Tibial artery (tissue), 4 donors: ENCODE measurements at regions not wholly inside any gene's neighbourhood (a gene's known extent, or its start where the extent isn't known, plus 50 kb on each side); places are given as distances from the start of the nearest gene placed in this dataset.

Experiments used
- DNase-seq, 2 donors: peaks; one replicate each; pipeline ENCODE4 v3.0.0-alpha.2; 2019
- H3K27ac ChIP-seq, 2 donors: fragments of 200-600 bp; sonication (generic) in 1 of 2; 1 replicate in 1 of 2; 2 replicates in 1 of 2; pipeline ENCODE4 v1.5.1; 2018 to 2019; ENCODE audit warnings: mild to moderate bottlenecking in 1 of 2
- H3K27me3 ChIP-seq, 2 donors: fragments of 200-600 bp; sonication (generic) in 1 of 2; one replicate each; pipeline versions ENCODE4 v1.5.1 to v1.6.0; 2016 to 2019
- H3K36me3 ChIP-seq, 3 donors: fragments of 200-600 bp; sonication (generic) in 2 of 3; one replicate each; pipeline ENCODE4 v1.5.1; 2016 to 2019; ENCODE audit warnings: mild to moderate bottlenecking in 2 of 3
- H3K4me1 ChIP-seq, 4 donors: fragments of 200-600 bp; sonication (generic) in 2 of 4; 1 replicate in 3 of 4; 2 replicates in 1 of 4; pipeline ENCODE4 v1.5.1; 2016 to 2019
- H3K4me3 ChIP-seq, 2 donors: fragments of 200-600 bp; sonication (generic) in 1 of 2; 1 replicate in 1 of 2; 2 replicates in 1 of 2; pipeline ENCODE4 v1.5.1; 2018 to 2019; ENCODE audit warnings: mild to moderate bottlenecking in 2 of 2
- H3K9me3 ChIP-seq, 3 donors: fragments of 200-600 bp; sonication (generic) in 1 of 3; one replicate each; pipeline ENCODE4 v1.5.1; 2016 to 2019
- intact Hi-C: fragments of 100-400 bp; cut with DNase I; formaldehyde crosslinking; loops from one replicate; pipeline ENCODE4 v1.15.0; 2023; ENCODE audit warnings: low total_unique reads
- TF ChIP-seq, protein P1 (sequence below), 2 experiments: fragments of 200-600 bp in 1 of 2; fragments of 450-650 bp in 1 of 2; IDR thresholded peaks; one replicate each; pipeline ENCODE4 v1.5.1; 2017 to 2019; ENCODE audit warnings: antibody characterized with exemption in 2 of 2, mild to moderate bottlenecking in 1 of 2, moderate library complexity in 1 of 2

DNA sequence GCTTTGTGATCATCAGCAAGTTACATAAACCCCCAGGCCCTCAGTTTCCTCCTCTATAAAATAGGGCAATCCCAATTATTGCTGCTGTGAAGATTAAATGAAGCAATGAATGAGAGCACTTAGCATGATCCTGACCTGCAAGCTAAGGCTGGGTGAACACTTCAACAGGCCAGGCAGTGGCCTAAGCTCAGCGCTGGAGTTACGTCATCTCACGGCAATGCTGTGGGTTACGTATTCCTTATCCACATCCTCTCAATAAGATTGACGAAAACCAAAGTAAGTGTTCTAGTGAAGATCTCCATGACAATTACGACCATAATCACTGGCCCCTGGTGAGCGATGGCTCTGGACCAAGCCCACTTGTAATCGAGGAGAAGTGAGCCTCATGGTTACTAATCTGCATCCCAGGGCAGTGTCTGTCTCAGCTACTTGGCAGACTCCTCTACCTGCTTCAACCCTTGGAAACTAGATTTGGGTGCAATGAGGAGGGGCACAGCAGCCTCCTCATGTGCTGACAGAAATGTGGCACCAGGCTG, 274.1 kb upstream of the ARID1B start:
- Histone ChIP-seq H3K4me1 (no peaks in the 10 kb centered on the region), H3K9me3 (no peaks in the 10 kb centered on the region), H3K27ac (no peak overlapping the region), H3K4me3 (no peak overlapping the region), H3K36me3 (no peaks in the 10 kb centered on the region), H3K27me3 (no peaks in the 10 kb centered on the region)
- intact Hi-C loops, result no loop called here
- TF ChIP-seq, protein P1, sequence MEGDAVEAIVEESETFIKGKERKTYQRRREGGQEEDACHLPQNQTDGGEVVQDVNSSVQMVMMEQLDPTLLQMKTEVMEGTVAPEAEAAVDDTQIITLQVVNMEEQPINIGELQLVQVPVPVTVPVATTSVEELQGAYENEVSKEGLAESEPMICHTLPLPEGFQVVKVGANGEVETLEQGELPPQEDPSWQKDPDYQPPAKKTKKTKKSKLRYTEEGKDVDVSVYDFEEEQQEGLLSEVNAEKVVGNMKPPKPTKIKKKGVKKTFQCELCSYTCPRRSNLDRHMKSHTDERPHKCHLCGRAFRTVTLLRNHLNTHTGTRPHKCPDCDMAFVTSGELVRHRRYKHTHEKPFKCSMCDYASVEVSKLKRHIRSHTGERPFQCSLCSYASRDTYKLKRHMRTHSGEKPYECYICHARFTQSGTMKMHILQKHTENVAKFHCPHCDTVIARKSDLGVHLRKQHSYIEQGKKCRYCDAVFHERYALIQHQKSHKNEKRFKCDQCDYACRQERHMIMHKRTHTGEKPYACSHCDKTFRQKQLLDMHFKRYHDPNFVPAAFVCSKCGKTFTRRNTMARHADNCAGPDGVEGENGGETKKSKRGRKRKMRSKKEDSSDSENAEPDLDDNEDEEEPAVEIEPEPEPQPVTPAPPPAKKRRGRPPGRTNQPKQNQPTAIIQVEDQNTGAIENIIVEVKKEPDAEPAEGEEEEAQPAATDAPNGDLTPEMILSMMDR (IDR thresholded peaks at IDR 0.05), result no peak
- DNase-seq, result no peak

DNA sequence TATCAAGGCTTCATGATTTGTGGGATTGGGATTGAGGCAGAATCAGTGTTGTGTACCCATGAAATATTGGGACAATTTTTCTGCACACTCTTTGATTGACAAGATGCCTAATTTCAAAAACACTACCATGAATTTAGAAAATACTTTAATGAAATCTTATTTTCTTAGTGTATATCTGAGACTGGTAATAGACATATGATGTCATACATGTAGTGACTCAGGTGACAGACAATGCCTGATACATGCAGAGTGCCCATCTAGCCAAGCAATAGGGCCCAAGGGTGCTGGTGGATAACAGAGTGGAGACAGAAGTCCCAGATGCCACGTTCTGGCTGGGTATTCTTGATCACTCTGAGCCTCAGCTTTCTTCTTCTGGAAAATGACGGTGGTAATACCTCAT, 279.6 kb upstream of the ARID1B start:
- H3K27me3 ChIP-seq, result no peaks in the 10 kb centered on the region
- DNase-seq, result no peak
- H3K4me3 ChIP-seq, result no peak overlapping the region
- H3K27ac ChIP-seq, result no peak overlapping the region
- H3K9me3 ChIP-seq, result no peaks in the 10 kb centered on the region
- TF ChIP-seq, protein P1 (IDR thresholded peaks at IDR 0.05), result no peak
- intact Hi-C loops, result no loop called here
- no peaks in the 10 kb centered on the region for H3K36me3 ChIP-seq
- no peaks in the 10 kb centered on the region for H3K4me1 ChIP-seq

DNA sequence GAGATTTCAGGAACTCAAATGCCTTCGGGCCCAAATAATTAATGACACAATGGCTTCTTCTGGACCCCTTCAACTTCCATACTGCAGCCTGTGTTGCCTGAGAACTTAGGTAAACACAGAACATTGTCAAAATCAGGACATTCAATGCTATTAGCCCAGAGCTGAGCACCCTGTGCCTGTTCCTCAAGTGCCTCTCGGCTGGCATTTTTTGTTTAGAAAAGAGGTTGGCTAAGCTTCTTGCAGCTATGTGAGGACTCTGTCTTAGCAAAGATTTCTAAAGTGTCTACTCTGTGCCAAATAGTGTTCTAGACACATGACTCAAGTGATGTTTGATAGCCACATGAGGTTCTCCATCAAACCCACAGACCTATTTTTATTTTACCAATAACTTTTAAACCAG, 289.3 kb upstream of the ARID1B start:
- Histone ChIP-seq H3K27me3 (no peaks in the 10 kb centered on the region), H3K4me1 (no peaks in the 10 kb centered on the region), H3K4me3 (no peak overlapping the region), H3K27ac (no peak overlapping the region), H3K9me3 (peaks cover 0 to 5% (median 0%) of the 10 kb centered on the region in 3 donors), H3K36me3 (no peaks in the 10 kb centered on the region)
- TF ChIP-seq, protein P1 (IDR thresholded peaks at IDR 0.05), result no peak
- intact Hi-C loops, result no loop called here
- DNase-seq, result no peak

DNA sequence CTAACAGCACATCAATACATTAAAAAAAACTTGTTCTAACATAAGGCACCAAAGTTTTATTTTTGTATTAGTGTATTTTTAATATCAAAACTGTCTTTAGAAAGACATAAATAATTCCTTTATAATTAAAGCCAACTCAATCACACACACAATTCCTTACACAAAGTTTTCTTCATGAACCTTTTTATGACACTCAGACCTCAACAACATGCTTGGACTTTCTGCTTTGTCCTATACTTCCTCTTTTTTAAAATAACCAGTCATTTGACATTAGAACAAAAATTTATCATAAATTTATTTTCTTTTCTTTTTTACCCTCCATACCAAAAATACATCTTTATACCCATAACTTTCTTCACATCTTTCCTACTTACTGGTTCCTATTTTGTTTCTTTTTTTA, 292.0 kb upstream of the ARID1B start:
- H3K36me3 ChIP-seq, result no peaks in the 10 kb centered on the region
- intact Hi-C loops, result no loop called here
- H3K4me3 ChIP-seq, result no peak overlapping the region
- H3K9me3 ChIP-seq, result peaks cover 0 to 5% (median 0%) of the 10 kb centered on the region in 3 donors
- TF ChIP-seq, protein P1 (IDR thresholded peaks at IDR 0.05), result no peak
- H3K27ac ChIP-seq, result no peak overlapping the region
- no peak for DNase-seq
- no peaks in the 10 kb centered on the region for H3K27me3 ChIP-seq
- no peaks in the 10 kb centered on the region for H3K4me1 ChIP-seq

DNA sequence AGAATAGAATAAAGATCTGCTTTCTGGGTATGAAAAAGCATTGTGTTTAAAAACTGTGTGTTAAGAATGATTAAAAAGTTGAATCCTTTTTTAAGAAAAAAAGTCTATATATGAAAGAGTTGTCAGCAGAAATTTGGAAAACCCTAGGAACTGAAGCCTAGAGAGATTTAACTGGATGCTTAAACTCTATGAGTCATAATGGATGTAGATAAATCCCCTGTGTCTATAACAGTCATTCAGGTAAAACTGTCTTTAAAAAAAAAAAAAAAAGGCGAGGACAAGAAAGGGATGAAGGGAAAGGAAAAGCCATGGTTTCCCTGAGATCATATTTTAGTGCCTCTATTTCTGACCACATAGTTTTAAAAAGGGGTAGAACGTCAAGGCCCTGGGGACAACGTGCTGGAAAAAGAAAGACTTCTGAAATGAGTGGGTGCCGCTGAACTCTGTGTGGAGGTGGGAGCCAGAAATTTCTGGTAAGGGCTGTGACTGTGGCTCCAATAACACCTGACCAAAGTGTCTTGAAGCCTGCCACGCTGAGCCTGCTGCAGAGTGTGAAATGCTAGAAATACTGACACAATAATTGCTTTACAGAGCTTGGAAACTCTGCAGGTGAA, 302.6 kb upstream of the ARID1B start:
- no peak overlapping the region for H3K27ac ChIP-seq
- intact Hi-C loops, result no loop called here
- TF ChIP-seq, protein P1 (IDR thresholded peaks at IDR 0.05), result no peak

More for the DNA sequence above, 302.6 kb upstream of the ARID1B start:
- DNase-seq, result no peak
- Histone ChIP-seq H3K27me3 (no peaks in the 10 kb centered on the region), H3K4me1 (no peaks in the 10 kb centered on the region), H3K9me3 (no peaks in the 10 kb centered on the region), H3K4me3 (no peak overlapping the region), H3K36me3 (no peaks in the 10 kb centered on the region)
